ENCODE measurements at regions not wholly inside any gene's neighbourhood (a gene's known extent, or its start where the extent isn't known, plus 50 kb on each side); places are given as distances from the start of the nearest gene placed in this dataset.

DNA sequence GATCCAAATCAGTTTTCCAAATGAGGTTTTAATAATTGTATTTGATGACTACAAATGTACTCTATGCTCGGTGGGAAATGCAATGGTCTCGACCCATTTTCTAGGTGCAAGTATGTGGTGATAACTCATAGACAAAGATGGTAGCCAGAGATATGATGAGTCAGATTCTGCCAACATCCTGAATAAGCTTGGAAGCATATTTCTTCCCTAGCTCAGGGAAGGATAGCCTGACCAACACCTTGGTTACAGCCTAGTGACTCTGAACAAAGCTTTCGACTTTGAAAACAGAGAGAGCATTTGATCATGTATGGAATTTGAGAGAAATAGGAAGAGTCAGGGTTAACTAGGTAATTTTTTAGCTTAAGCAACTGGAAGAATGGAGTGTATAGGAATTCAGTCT lies 128.3 kb upstream of the MYOCD start:
- no peak for DNase-seq

- DNase-seq: no peak
Observed at GRCh38 chr17:12538003-12538402, 127.7 kb upstream of the MYOCD start.

DNA sequence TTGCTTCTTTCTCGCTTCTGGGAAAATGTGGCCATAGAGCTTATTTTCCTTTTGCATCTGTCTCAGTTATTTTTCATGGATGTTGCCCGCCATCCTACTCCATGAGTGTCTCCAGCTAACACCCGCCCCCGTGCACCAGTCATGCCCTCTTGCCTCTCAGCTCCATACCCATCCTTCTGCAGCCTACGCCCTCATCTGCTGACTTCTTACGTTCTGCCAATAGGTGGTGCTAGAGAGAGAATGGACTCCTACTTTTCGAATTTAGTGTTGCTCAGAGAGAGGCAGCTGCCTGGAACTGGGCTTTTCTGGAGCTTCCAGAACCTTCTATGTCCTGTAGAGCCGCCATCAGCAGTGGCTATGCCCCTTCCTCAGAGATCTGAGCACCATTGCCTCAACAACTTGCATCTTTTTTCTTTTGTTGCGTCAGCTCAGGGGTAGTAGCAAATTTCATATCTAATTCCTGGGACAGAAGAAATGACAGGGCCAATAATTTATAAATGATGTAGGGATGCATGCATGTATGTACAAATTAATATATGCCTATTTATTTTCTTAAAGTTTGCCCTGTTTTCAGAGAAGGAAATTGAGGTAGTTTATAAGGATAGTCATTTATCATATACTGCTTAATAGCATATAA lies 119.7 kb upstream of the MYOCD start:
- peak in 1 of 2 donors; percentile 1 for DNase-seq

- DNase-seq: no peak
Observed at GRCh38 chr17:12546983-12547382, 118.7 kb upstream of the MYOCD start.

GRCh38 chr17:12547831-12548230 lies 117.9 kb upstream of the MYOCD start:
- no peak for DNase-seq

DNA sequence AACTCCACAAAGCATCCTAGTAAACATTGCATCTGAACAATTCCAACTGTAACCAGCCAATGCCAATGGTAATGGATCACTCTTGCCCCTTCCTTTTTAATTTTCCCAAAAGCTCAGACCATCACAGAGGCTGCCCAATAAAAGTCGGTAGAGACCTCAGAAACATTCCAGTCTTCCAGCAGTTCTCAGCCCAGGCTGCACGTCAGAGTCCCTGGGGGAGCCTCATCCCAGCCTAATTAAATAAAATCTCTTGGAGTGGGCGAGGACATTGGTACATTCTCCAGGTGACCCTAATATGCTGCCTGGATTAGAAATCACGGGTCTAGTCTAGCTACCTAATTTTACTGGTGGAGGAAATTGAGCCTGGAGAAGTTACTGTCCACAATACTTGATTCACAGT lies 117.1 kb upstream of the MYOCD start:
- no peak for DNase-seq

- no peak for DNase-seq
Observed at GRCh38 chr17:12549499-12550041, 116.1 kb upstream of the MYOCD start.

DNA sequence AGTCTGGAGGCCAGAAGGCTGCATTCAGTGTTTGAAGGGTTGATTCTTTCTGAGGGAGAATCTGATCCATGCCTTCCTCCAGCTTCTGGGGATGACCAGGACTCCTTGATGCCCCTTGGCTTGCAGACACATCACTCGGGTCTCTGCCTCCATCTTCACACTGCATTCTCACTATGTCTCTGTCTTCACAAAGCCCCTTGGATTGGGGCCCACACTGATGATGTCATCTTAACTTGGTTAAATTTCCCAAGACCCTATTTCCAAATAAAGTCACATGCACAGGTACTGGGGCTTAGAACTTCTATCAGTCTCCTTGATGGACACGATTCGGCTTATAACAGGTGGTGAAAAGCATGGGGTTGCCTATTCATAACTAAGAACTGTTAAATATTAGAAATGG lies 112.1 kb upstream of the MYOCD start:
- no peak for DNase-seq

GRCh38 chr17:12554251-12554650 lies 111.4 kb upstream of the MYOCD start:
- no peak for DNase-seq

DNA sequence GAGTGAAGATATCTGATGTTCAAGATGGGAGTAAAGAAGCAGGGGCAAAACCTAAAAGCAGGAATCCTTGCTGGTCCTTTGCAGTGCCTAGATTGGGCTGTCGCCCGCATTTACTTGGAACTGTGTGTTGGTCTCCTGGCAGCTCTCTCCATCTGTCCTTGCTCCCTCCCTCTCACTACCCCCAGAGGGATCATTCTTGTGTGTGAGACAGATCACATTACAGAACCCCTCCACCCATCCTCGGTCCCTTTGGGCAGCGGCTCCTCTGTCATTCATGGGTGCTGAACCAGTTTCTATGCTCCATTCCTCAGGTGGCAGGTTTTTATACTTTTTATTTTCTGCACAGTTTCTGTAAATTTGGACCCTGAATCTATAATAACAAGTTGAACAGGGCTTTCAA lies 99.4 kb upstream of the MYOCD start:
- no peak for DNase-seq

DNA sequence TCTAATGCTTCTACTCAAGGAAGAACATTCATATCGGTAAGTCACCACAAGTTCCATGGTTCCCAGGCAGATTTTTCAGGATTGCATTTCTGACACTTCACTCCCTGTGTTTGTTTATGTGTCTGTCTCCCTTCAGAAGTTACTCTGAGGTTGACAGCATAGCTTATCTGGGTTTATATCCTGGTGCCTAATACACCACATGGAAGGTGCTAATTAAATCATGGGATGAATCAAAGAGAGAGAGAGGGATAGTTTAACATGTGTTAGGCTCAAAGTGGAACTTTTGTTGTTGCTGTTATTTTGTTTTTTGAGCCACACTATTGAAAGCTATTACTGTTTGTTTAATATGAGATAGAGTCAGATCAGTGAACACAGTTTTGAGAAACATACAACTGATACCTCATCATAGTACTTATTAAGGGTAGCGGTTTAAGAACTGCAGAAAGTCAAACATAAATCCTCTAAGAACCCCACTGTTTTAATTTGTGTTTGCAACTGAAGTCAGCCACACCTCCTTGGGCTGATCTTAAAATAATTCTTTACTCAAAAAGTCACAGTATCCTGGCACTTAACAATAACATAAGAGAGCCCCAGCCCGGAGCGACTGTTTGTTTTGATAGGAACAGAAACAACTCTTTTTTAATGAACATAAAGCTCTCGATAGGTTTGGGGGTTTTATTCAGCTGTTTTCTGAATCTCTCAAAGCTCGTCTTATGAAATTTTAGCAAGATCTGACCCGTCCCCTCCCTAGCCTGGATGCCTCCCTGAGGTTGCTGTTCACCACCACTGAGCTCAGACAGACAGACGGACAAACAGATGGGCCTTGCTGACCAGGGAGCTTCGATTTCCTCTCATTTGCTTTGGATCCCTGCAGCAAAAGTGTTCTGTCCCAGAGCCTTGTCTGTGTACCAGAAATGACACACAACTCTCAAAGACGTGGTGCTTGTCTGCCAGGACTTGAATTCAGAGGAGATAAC lies 98.3 kb upstream of the MYOCD start:
- no peak for DNase-seq

GRCh38 chr17:12568358-12569251 lies 97.1 kb upstream of the MYOCD start:
- no peak for DNase-seq

DNA sequence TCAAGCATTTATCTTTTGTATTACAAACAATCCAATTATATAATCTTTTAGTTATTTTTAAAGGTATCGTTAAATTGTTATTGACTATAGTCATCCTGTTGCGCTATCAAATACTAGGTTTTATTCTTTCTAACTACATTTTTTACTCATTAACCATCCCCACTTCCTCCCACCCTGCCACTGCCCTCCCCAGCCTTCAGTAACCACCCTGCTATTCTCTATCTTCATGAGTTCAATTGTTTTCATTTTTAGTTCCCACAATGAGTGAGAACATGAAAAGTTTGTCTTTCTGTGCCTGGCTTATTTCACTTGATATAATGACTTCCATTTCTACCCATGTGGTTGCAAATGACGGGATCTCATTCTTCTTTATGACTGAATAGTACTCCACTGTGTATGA lies 94.1 kb upstream of the MYOCD start:
- DNase-seq: no peak

DNA sequence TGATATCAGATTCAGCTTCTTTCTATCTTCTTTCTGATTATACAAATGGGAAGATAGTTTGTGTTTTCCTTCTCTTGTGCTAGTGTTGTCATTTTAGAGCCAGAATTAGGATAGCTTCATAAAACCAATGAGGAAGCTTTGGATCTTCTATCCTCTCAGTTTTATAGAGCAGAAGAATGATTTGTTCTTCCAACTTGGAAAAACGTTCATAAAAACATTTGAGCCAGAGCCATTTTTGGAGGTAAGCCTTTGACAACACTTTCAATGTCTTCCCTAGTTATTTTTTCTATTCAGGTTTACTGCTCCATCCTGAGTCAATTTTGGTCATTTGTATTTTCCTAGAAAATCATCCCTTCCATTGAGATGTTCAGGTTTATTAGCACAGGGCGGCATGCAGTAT lies 91.2 kb upstream of the MYOCD start:
- no peak for DNase-seq

DNA sequence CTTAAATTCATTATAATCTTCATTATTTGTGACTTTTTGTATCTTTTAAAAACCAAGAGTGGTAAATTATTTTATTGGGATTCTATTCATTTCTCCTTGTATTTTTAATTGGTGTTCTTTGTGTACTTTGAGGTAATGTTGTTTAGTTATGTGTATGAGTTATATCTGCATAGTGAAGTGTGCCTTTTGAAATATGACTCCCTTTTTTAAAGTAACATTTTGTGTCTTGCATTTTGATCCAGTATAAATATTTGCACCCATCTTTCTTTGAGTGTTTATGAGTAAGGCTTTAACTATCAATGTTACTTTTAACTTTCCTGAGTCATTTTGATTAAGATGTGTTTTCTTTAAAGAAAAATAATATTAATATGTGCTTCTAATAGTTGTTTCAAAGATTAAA lies 90.0 kb upstream of the MYOCD start:
- DNase-seq: no peak

DNA sequence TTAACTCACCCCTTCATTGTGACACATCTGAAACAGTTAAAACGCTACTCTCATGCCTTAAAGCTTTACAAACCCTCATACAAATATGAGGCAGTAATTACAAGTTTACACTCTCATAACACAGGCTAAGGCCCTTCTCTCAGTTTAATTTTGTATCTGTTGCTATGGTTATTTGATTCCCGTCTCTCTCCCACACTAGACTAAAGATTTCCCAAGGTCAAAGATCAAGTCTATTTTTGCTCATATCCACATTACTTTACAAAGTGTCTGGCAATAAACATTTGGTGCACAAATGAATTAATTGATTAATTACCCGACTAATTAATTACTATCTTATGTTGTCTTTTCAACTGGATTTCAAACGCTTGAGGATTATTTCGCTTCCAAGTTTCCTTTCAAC lies 86.4 kb upstream of the MYOCD start:
- no peak for DNase-seq

DNA sequence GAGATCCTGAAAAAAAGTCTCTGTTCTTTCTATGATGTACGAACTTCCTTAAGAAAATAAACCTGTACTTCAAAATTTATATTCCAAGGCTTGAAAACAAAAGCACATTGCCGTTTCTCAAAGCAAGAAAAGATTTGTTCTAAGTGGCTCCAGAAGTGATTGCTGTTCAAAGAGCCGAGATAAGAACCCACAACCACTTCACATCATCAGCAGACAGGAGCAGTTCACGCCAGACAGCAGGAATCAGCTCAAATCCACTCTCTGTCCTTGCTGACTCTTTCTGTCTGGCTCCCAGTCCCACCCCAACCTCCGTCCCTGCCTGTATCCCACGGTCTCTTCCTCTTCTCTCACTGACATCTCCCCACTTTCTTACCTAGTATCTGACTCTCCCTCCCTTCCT lies 85.0 kb upstream of the MYOCD start:
- DNase-seq: no peak

- DNase-seq: no peak
Observed at GRCh38 chr17:12584727-12585126, 81.0 kb upstream of the MYOCD start.

GRCh38 chr17:12588531-12588930 lies 77.2 kb upstream of the MYOCD start:
- no peak for DNase-seq

DNA sequence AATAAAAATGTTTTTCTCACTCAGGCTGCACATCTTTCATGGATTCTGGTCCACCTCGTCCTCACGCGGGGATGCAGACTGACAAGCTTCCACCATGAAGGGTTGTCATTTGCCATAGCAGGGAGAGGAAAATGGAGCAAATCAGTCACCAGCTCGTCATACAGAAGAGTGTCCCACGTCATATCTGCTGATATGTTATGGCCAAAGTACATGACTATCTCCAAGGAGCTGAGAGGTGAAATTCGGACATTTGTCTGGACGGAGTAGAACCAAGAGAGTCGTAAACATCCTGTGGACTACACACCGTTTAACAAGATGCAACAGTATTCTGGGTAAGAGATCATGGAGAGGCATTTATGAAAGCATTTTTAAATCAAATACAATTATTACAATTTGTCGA lies 75.3 kb upstream of the MYOCD start:
- DNase-seq: no peak

DNA sequence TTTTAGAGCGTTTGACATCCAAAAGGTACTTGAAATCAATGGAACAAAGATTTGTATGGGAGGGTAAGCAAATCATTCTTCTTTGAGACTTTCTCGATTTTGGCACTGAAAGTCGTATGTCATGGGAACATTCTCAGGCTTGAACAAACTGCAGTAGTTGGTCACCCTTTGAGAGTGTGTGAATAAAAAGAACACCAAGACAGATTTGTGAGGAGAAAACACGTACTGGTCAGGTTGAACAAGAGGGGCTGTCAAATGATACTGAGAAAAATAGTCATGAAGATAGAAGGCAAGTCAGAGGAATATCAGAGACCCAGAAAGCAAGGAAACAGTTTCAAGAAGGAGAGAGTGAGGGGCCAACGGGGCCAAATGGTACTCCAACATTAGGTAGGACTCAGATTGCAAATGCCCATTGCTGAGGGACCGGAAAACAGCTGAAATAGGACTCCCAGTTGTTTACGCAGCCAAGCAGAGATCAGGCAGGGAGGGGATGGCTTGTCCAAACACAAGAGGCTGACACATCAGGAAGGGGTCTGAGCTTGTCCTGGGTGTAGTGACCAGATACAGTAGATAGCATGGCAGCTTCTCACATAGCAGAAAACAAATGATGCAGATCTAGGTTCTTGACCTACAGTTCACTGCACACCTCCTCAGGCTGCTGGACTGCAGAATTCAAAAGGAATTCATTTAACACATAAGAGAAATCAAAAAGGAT lies 74.5 kb upstream of the MYOCD start:
- no peak for DNase-seq

DNA sequence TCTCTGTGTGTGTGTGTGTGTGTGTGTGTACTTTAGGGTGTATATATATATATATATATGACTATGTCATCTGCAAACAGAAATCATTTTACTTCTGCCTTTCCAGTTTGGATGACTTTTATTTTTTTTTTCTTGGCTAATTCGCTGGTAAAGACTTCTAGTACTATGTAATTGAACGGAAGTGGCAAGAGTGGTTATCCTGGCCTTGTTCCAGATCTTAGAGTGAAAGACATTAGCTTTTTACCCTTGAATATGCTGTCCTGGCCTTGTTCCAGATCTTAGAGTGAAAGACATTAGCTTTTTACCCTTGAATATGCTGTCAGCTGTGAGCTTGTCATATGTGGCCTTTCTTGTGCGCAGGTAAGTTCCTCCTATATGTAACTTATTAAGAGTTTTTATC lies 72.7 kb upstream of the MYOCD start:
- no peak for DNase-seq

Data from CD4-positive, alpha-beta T cell treated with Interferon alpha-2 for 1 hour (primary cell).